Activated CD8-positive, alpha-beta memory T cell treated with anti-CD3 and anti-CD28 coated beads for 1 hour (primary cell): ENCODE measurements at regions not wholly inside any gene's neighbourhood (a gene's known extent, or its start where the extent isn't known, plus 50 kb on each side); places are given as distances from the start of the nearest gene placed in this dataset.

Experiments
- DNase-seq, 2 donors: peaks; one replicate each; pipeline ENCODE4 v3.0.0-alpha.2; 2020; ENCODE audit warnings: low read depth in 1 of 2; ENCODE audit errors: extremely low read depth in 1 of 2

- no peak for DNase-seq
These were observed 136.3 kb downstream of the KLF5 start for GRCh38 chr13:73195091-73195490.

- DNase-seq = no peak
These were observed 135.5 kb downstream of the KLF5 start for GRCh38 chr13:73194310-73194709.

GRCh38 chr13:73193554-73193953 is 134.7 kb downstream of the KLF5 start:
- DNase-seq = no peak

- no peak for DNase-seq
These were observed 131.7 kb downstream of the KLF5 start for GRCh38 chr13:73190477-73190876.

- no peak for DNase-seq
These were observed 131.0 kb downstream of the KLF5 start for GRCh38 chr13:73189776-73190175.

- DNase-seq = no peak
These were observed 130.6 kb downstream of the KLF5 start for GRCh38 chr13:73189362-73189761.

- no peak for DNase-seq
These were observed 128.3 kb downstream of the KLF5 start for GRCh38 chr13:73187106-73187505.

GRCh38 chr13:73179650-73180274 is 121.0 kb downstream of the KLF5 start:
- no peak for DNase-seq

GRCh38 chr13:73177916-73178565 is 119.2 kb downstream of the KLF5 start:
- no peak for DNase-seq

- no peak for DNase-seq
These were observed 118.2 kb downstream of the KLF5 start for GRCh38 chr13:73177017-73177416.

- DNase-seq = no peak
These were observed 115.8 kb downstream of the KLF5 start for GRCh38 chr13:73174521-73175010.

- DNase-seq = no peak
These were observed 114.5 kb downstream of the KLF5 start for GRCh38 chr13:73173279-73173811.

- DNase-seq = no peak
These were observed 113.1 kb downstream of the KLF5 start for GRCh38 chr13:73171926-73172325.

- DNase-seq = no peak
These were observed 112.5 kb downstream of the KLF5 start for GRCh38 chr13:73171271-73171682.

- no peak for DNase-seq
These were observed 111.2 kb downstream of the KLF5 start for GRCh38 chr13:73169971-73170370.

- no peak for DNase-seq
These were observed 110.2 kb downstream of the KLF5 start for GRCh38 chr13:73168953-73169401.

GRCh38 chr13:73168226-73168952 is 109.6 kb downstream of the KLF5 start:
- DNase-seq = no peak

- no peak for DNase-seq
These were observed 108.4 kb downstream of the KLF5 start for GRCh38 chr13:73167028-73167820.

- DNase-seq = no peak
These were observed 107.4 kb downstream of the KLF5 start for GRCh38 chr13:73166204-73166603.
